H1 (cell line): ENCODE measurements at regions not wholly inside any gene's neighbourhood (a gene's known extent, or its start where the extent isn't known, plus 50 kb on each side); places are given as distances from the start of the nearest gene placed in this dataset.

Experiments used
- BCL11A ChIP-seq, 2 experiments: IDR thresholded peaks; one replicate each; pipeline ENCODE4 v1.6.1; 2011; ENCODE audit warnings: low read depth in 2 of 2, low read length in 2 of 2, mild to moderate bottlenecking in 2 of 2
- CHD1 ChIP-seq: IDR thresholded peaks from 2 replicates; pipeline ENCODE4 v1.6.1; 2012; ENCODE audit warnings: low read depth, low read length, improper control_type of control experiment
- HDAC6 ChIP-seq: IDR thresholded peaks from one replicate; pipeline ENCODE4 v1.7.1; 2012; ENCODE audit warnings: low read depth, mild to moderate bottlenecking, inconsistent platforms, low read length, moderate library complexity

DNA sequence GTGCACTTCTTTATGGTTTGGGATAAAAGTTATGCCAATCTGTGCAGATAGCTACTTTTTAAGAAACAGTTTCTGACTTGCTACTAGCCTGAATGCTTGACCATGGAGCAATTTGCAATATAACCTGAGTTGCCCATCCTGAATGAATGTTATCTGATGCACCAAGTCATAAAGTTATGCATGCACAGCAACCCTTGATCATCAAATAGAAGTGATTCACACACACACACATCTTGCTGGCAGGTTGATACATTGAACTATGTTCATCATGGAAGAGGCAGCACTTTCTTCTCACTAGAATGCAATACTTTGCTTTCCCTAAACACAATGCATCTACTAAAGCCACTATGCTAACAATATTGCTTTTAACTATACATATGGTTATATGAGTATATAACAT lies 311.5 kb downstream of the RFC3 start (continued):
- TF ChIP-seq BCL11A (IDR thresholded peaks at IDR 0.05; ENCODE audit: low read depth in 2 of 2, low read length in 2 of 2) (no peak), HDAC6 (no peak), CHD1 (no peak)
